22Rv1 (cell line): ENCODE measurements at regions not wholly inside any gene's neighbourhood (a gene's known extent, or its start where the extent isn't known, plus 50 kb on each side); places are given as distances from the start of the nearest gene placed in this dataset.

Experiments
- ZFX ChIP-seq: fragments of 450-650 bp; IDR thresholded peaks from 2 replicates; pipeline ENCODE4 v1.6.1; 2017; ENCODE audit warnings: antibody characterized with exemption, borderline replicate concordance
- TF ChIP-seq, protein P1 (sequence below): fragments of 450-650 bp; IDR thresholded peaks from 2 replicates; pipeline ENCODE4 v1.5.1; 2017; ENCODE audit warnings: mild to moderate bottlenecking

DNA sequence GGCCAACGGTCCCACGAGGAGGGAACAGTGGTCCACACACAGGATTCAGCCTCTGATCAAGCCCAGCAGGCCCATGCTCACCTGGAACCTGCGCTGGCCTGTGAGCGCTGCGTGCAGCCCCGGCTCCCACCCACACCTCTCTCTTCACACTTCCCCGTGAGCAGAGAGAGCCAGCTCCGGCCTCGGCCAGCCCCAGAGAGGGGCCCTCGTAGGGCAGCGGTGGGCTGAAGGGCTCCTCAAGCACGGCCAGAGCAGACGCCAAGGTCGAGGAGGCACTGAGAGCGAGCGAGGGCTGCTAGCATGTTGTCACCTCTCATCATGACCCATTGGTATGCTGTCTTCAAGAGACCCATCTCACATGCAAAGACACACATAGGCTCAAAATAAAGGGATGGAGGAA, 83.0 kb upstream of the FMR1 start:
- TF ChIP-seq, protein P1, sequence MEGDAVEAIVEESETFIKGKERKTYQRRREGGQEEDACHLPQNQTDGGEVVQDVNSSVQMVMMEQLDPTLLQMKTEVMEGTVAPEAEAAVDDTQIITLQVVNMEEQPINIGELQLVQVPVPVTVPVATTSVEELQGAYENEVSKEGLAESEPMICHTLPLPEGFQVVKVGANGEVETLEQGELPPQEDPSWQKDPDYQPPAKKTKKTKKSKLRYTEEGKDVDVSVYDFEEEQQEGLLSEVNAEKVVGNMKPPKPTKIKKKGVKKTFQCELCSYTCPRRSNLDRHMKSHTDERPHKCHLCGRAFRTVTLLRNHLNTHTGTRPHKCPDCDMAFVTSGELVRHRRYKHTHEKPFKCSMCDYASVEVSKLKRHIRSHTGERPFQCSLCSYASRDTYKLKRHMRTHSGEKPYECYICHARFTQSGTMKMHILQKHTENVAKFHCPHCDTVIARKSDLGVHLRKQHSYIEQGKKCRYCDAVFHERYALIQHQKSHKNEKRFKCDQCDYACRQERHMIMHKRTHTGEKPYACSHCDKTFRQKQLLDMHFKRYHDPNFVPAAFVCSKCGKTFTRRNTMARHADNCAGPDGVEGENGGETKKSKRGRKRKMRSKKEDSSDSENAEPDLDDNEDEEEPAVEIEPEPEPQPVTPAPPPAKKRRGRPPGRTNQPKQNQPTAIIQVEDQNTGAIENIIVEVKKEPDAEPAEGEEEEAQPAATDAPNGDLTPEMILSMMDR: no peak
- TF ChIP-seq ZFX: no peak
